Mesothelial cell of epicardium (in vitro differentiated cells): ENCODE measurements at regions not wholly inside any gene's neighbourhood (a gene's known extent, or its start where the extent isn't known, plus 50 kb on each side); places are given as distances from the start of the nearest gene placed in this dataset.

ENCODE experiments used
- DNase-seq, 2 experiments: peaks; one replicate each; pipeline ENCODE4 v3.0.0; 2021; ENCODE audit warnings: low spot score in 2 of 2; ENCODE audit not compliant: unreplicated experiment in 2 of 2
- H3K27ac Mint-ChIP-seq: 2 replicates; pipeline ENCODE4 v1.8.0; 2021; ENCODE audit warnings: mixed read lengths
- H3K27me3 Mint-ChIP-seq: 2 replicates; pipeline ENCODE4 v1.8.0; 2021; ENCODE audit warnings: low read depth, mixed read lengths
- H3K36me3 Mint-ChIP-seq: 2 replicates; pipeline ENCODE4 v1.8.0; 2021; ENCODE audit warnings: mixed read lengths
- H3K4me1 Mint-ChIP-seq: 2 replicates; pipeline ENCODE4 v1.8.0; 2021; ENCODE audit warnings: mixed read lengths
- H3K4me3 Mint-ChIP-seq: 2 replicates; pipeline ENCODE4 v1.8.0; 2021; ENCODE audit warnings: mild to moderate bottlenecking, moderate library complexity, mixed read lengths
- H3K9me3 Mint-ChIP-seq: 2 replicates; pipeline ENCODE4 v1.8.0; 2021; ENCODE audit warnings: mixed read lengths
- TF ChIP-seq, protein P1 (sequence below): fragments of 200-600 bp; sonication (generic); IDR thresholded peaks from one replicate; pipeline ENCODE4 v1.5.0; 2021; ENCODE audit warnings: antibody characterized with exemption; ENCODE audit not compliant: unreplicated experiment

DNA sequence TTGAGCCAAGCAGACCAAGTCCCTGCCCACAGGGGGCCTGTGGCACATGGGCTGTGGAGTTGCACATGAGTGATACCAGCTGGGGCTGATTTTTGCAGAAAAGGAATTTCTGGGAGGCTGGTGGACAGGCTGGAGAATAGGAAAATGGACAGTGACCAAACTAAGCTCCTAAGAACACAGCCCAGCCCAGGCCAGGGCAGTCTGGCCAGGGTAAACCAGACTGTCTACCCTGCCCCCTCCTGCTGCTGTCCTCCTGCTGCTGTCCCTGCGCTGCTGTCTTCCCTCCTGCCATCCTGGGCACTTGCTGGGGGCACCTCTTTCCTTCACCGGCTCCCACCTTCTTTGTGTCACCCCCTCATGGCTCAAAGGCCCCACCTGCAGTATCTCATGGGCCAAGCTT is 219.2 kb downstream of the ZIC5 start:
- H3K27me3 Mint-ChIP-seq: peaks cover 4% of the 10 kb centered on the region
- no peaks in the 10 kb centered on the region for H3K9me3 Mint-ChIP-seq
- H3K4me1 Mint-ChIP-seq: peaks cover 8% of the 10 kb centered on the region
- TF ChIP-seq, protein P1, sequence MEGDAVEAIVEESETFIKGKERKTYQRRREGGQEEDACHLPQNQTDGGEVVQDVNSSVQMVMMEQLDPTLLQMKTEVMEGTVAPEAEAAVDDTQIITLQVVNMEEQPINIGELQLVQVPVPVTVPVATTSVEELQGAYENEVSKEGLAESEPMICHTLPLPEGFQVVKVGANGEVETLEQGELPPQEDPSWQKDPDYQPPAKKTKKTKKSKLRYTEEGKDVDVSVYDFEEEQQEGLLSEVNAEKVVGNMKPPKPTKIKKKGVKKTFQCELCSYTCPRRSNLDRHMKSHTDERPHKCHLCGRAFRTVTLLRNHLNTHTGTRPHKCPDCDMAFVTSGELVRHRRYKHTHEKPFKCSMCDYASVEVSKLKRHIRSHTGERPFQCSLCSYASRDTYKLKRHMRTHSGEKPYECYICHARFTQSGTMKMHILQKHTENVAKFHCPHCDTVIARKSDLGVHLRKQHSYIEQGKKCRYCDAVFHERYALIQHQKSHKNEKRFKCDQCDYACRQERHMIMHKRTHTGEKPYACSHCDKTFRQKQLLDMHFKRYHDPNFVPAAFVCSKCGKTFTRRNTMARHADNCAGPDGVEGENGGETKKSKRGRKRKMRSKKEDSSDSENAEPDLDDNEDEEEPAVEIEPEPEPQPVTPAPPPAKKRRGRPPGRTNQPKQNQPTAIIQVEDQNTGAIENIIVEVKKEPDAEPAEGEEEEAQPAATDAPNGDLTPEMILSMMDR: no peak
- H3K4me3 Mint-ChIP-seq: no peak overlapping the region
- no peak for DNase-seq
- no peaks in the 10 kb centered on the region for H3K36me3 Mint-ChIP-seq
- H3K27ac Mint-ChIP-seq: no peak overlapping the region

DNA sequence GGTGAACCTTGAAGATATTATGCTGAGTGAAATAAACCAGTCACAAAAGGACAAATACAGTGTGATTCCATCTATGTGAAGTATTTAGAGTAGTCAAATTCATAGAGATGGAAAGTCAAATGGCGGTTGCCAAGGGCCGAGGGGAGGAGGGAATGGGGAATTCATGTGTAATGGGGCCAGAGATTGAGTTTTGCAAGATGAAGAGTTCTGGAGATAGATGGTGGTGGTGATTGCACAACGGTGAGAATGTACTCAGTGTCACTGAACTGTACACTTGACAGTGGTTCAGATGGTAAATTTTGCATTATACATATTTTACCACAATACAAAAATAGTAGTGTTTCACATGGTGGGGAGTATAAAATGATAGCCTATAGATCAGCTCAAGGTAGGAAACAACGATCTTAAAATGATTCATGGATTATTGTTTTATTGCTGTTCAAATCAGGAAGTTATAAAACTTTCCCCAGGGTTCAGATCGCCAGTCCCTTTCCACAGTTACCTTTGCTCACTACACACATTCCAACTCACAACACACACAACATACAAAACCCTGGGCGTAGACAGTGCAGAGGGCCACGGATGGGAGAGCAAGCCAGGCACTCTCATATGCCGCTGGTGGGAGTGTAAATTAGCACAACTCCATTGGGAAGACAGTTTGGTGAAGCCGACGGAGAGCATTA is 219.9 kb downstream of the ZIC5 start:
- TF ChIP-seq, protein P1: no peak
- Mint-ChIP-seq H3K36me3 (no peaks in the 10 kb centered on the region), H3K9me3 (no peaks in the 10 kb centered on the region), H3K4me1 (peaks cover 14% of the 10 kb centered on the region), H3K27ac (no peak overlapping the region), H3K4me3 (no peak overlapping the region), H3K27me3 (peaks cover 5% of the 10 kb centered on the region)
- no peak for DNase-seq

DNA sequence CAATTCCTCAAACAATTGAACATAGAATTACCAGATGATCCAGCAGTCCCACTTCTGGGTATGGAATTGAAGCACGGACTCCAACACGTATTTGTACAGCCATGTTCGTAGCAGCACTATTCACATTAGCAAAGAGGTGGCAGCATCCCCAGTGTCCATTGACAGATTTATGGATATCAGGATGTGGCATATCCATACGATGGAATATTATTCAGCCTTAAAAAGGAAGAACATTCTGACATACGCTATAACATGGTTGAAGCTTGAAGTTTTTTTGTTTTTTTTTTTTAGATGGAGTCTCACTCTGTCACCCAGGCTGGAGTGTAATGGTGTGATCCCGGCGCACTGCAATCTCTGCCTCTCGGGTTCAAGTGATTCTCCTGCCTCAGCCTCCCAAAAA is 220.6 kb downstream of the ZIC5 start:
- no peak overlapping the region for H3K4me3 Mint-ChIP-seq
- no peaks in the 10 kb centered on the region for H3K9me3 Mint-ChIP-seq
- H3K27ac Mint-ChIP-seq: no peak overlapping the region
- no peak for DNase-seq
- H3K4me1 Mint-ChIP-seq: peaks cover 17% of the 10 kb centered on the region
- H3K36me3 Mint-ChIP-seq: no peaks in the 10 kb centered on the region
- H3K27me3 Mint-ChIP-seq: peaks cover 5% of the 10 kb centered on the region
- TF ChIP-seq, protein P1: no peak

DNA sequence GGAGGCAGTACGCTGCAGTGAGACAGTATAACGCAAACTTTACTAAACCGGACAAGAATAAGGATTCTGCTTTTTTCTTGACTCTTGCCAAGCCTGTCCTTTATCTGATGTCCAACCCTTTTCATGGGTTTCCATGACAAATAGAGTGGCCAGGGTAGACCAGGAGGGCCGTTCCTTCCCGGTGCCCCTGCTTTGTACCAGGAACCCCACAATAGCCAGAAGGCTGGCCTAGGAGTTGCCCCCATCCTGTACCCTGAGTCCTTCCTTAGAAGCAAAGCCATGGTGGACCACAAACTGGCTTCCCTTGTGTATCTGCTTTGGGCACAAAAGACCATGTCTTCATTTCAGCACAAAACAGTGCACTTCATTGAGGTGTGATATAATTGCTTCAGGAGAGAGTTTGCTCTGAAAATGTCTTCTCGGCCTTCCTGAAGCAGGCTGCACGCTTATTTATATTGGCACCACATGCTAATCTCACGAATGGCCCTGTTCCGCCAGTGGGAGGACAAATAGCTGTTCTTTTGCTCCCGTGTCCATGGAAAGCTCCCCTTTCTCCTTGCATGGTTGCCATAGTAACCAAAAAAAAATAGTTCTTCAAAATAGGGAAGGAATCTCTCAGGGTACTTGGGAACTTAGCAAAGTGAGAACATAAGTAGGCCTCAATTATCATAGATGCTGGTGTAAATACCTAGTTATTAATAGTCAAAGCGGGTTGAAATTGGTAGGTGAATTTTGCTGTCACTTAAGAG is 222.1 kb downstream of the ZIC5 start:
- Mint-ChIP-seq H3K4me3 (no peak overlapping the region), H3K27me3 (peaks cover 5% of the 10 kb centered on the region), H3K4me1 (peaks cover 19% of the 10 kb centered on the region), H3K27ac (no peak overlapping the region), H3K36me3 (no peaks in the 10 kb centered on the region), H3K9me3 (no peaks in the 10 kb centered on the region)
- TF ChIP-seq, protein P1: no peak
- DNase-seq: no peak

DNA sequence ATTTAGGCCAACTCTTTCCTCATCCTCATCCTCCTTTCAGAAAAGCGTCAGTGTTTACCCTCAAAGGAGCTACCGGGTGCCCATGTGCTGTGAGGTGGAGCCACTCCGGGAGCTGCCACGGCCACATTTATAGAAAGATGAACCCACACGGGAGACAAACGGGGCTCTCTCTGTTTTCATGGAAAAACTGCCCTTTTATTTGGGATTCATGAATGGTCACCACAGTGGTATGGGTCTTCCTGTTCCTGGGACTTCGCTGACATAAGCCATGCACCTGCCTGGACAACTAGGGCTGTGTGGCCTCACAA is 224.2 kb downstream of the ZIC5 start:
- Mint-ChIP-seq H3K4me3 (peak overlapping the region; percentile 38), H3K4me1 (peaks cover 19% of the 10 kb centered on the region), H3K27ac (no peak overlapping the region), H3K9me3 (no peaks in the 10 kb centered on the region), H3K27me3 (peaks cover 13% of the 10 kb centered on the region), H3K36me3 (no peaks in the 10 kb centered on the region)
- no peak for DNase-seq
- TF ChIP-seq, protein P1: no peak
